Mesenchymal stem cell (in vitro differentiated cells and primary cell): ENCODE measurements at regions not wholly inside any gene's neighbourhood (a gene's known extent, or its start where the extent isn't known, plus 50 kb on each side); places are given as distances from the start of the nearest gene placed in this dataset.
A peak's percentile ranks its signal among the peaks of the same experiment; 100 is the strongest.

Experiments used
- DNase-seq: peaks from one replicate; pipeline ENCODE4 v3.0.0-alpha.2; 2013
- H2AFZ ChIP-seq: one replicate; pipeline ENCODE4 v1.6.1; 2013; ENCODE audit warnings: low read depth, mild to moderate bottlenecking, control low read depth, inconsistent platforms, low read length, moderate library complexity
- H2AK5ac ChIP-seq: 2 replicates; pipeline ENCODE4 v1.6.1; 2013; ENCODE audit warnings: low read length, moderate library complexity, mild to moderate bottlenecking, inconsistent platforms; ENCODE audit not compliant: severe bottlenecking
- H2BK120ac ChIP-seq: one replicate; pipeline ENCODE4 v1.6.1; 2013; ENCODE audit warnings: low read depth, mild to moderate bottlenecking, inconsistent platforms, low read length, moderate library complexity
- H2BK12ac ChIP-seq, 2 experiments: one replicate each; pipeline ENCODE4 v1.6.1; 2013; ENCODE audit warnings: inconsistent platforms in 2 of 2, low read length in 2 of 2, mild to moderate bottlenecking in 2 of 2, moderate library complexity in 2 of 2, control low read depth in 1 of 2
- H2BK15ac ChIP-seq: one replicate; pipeline ENCODE4 v1.6.1; 2013; ENCODE audit warnings: mild to moderate bottlenecking, low read depth, inconsistent platforms; ENCODE audit not compliant: poor library complexity, severe bottlenecking
- H2BK5ac ChIP-seq: 2 replicates; pipeline ENCODE4 v1.6.1; 2013; ENCODE audit warnings: low read depth, mild to moderate bottlenecking, low read length, control low read depth, inconsistent platforms; ENCODE audit not compliant: poor library complexity, severe bottlenecking
- H3K14ac ChIP-seq, 2 experiments: one replicate each; pipeline ENCODE4 v1.6.1; 2013; ENCODE audit warnings: inconsistent platforms in 2 of 2, low read length in 2 of 2, control low read depth in 1 of 2, mild to moderate bottlenecking in 1 of 2, moderate library complexity in 1 of 2
- H3K18ac ChIP-seq, 2 experiments: one replicate each; pipeline ENCODE4 v1.6.1; 2013; ENCODE audit warnings: inconsistent platforms in 2 of 2, low read length in 2 of 2, control low read depth in 1 of 2, low read depth in 1 of 2, mild to moderate bottlenecking in 1 of 2
- H3K23ac ChIP-seq, 2 experiments: one replicate each; pipeline ENCODE4 v1.6.1; 2013; ENCODE audit warnings: inconsistent platforms in 2 of 2, low read length in 2 of 2, mild to moderate bottlenecking in 2 of 2, moderate library complexity in 2 of 2, control low read depth in 1 of 2
- H3K27ac ChIP-seq: 2 replicates; pipeline ENCODE4 v1.5.1; 2013; ENCODE audit warnings: mild to moderate bottlenecking, moderate library complexity, low read length, control low read depth, inconsistent platforms; ENCODE audit not compliant: poor library complexity, severe bottlenecking
- H3K27me3 ChIP-seq, 2 experiments: 2 replicates each; pipeline versions ENCODE4 v1.6.1 to v1.7.0; 2013; ENCODE audit warnings: low read length in 2 of 2, mild to moderate bottlenecking in 2 of 2, moderate library complexity in 2 of 2, control low read depth in 1 of 2, inconsistent platforms in 1 of 2; ENCODE audit not compliant: control insufficient read depth in 1 of 2, insufficient read depth in 1 of 2
- H3K36me3 ChIP-seq, 2 experiments: 2 replicates each; pipeline versions ENCODE4 v1.6.1 to v1.7.0; 2013; ENCODE audit warnings: low read length in 2 of 2, control low read depth in 1 of 2, inconsistent platforms in 1 of 2, low read depth in 1 of 2, mild to moderate bottlenecking in 1 of 2; ENCODE audit not compliant: insufficient read depth in 2 of 2, control insufficient read depth in 1 of 2
- H3K4ac ChIP-seq, 2 experiments: one replicate each; pipeline ENCODE4 v1.6.1; 2013; ENCODE audit warnings: inconsistent platforms in 2 of 2, low read length in 2 of 2, mild to moderate bottlenecking in 2 of 2, moderate library complexity in 2 of 2, control low read depth in 1 of 2, low read depth in 1 of 2
- H3K4me1 ChIP-seq: 2 replicates; pipeline ENCODE4 v1.6.1; 2013; ENCODE audit warnings: low read depth, low read length, control low read depth; ENCODE audit not compliant: control insufficient read depth, insufficient read depth
- H3K4me2 ChIP-seq: 2 replicates; pipeline ENCODE4 v1.6.1; 2013; ENCODE audit warnings: low read length, mild to moderate bottlenecking, inconsistent platforms; ENCODE audit not compliant: poor library complexity, severe bottlenecking
- H3K4me3 ChIP-seq, 2 experiments: 2 replicates each; pipeline versions ENCODE4 v1.5.1 to v1.7.0; 2013; ENCODE audit warnings: low read length in 2 of 2, mild to moderate bottlenecking in 2 of 2, control low read depth in 1 of 2, low read depth in 1 of 2; ENCODE audit not compliant: insufficient read depth in 1 of 2
- H3K79me1 ChIP-seq: replicated peaks from 2 replicates; pipeline ENCODE4 v1.6.1; 2013; ENCODE audit warnings: mild to moderate bottlenecking, control low read depth, low read length, inconsistent platforms; ENCODE audit not compliant: poor library complexity, severe bottlenecking
- H3K9ac ChIP-seq: 2 replicates; pipeline ENCODE4 v1.7.0; 2013; ENCODE audit warnings: mild to moderate bottlenecking, low read length, moderate library complexity
- H3K9me3 ChIP-seq: 2 replicates; pipeline ENCODE4 v1.7.0; 2013; ENCODE audit warnings: mild to moderate bottlenecking, low read length; ENCODE audit not compliant: control insufficient read depth
- H4K8ac ChIP-seq: one replicate; pipeline ENCODE4 v1.6.1; 2013; ENCODE audit warnings: inconsistent platforms, mild to moderate bottlenecking, low read length, moderate library complexity
- H4K91ac ChIP-seq: one replicate; pipeline ENCODE4 v1.6.1; 2013; ENCODE audit warnings: mild to moderate bottlenecking, low read length, inconsistent platforms
- WGBS: methylation state at CpG from one replicate; pipeline ENCODE4 v1.1.7; 2013; ENCODE audit warnings: mixed read lengths; 5-methylcytosine and 5-hydroxymethylcytosine counted together

DNA sequence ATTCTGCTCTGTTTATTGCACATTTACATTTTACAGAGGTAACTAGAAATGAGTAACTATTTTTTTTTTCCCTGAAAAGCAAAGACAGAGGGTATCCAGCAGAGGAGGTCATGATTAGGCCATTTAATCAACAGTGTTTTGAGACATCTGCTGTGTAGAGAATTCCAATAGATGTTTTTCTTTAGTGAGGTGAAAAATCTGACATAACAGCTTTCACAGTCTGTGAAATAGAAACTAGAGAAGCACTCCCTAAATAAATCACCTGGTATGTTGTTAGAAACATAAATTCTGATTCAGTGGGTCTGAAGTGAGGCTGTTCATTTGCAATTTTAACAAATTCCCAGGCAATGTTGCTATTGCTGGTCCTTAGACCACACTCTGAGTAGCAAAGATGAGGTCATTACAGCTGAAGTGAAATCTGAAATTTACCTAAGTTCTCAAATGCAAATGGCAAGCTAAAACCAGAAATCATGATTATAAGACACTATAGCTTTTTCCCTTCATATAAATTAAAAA lies 329.2 kb upstream of the LRRC3B start:
- no peak overlapping the region for H2BK12ac ChIP-seq
- no peak overlapping the region for H3K14ac ChIP-seq
- H3K79me1 ChIP-seq = no peaks in the 10 kb centered on the region

DNA sequence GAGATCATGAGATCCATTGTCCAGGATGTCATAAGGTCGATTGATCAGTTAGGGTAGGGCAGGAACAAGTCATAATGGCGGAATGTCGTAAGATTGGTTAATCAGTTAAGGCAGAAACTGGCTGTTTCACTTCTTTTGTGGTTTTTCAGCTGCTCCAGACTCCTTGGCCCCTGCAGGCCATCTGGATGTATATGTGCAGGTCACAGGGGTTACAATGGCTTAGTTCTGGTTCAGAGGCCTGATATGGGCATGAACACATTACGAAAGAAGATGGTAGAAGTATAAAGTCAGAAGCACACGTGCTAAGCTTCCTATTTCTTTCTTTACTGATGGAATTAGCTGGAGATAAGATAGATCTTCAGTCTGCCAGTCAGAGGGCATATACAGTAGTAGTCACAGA lies 315.4 kb upstream of the LRRC3B start:
- H3K27me3 ChIP-seq = no peaks in the 10 kb centered on the region
- no peak overlapping the region for H2BK120ac ChIP-seq
- no peak overlapping the region for H3K4me2 ChIP-seq
- H3K4ac ChIP-seq = no peak overlapping the region
- H3K27ac ChIP-seq = no peak overlapping the region
- H4K8ac ChIP-seq = no peak overlapping the region
- no peak overlapping the region for H2BK12ac ChIP-seq
- H3K23ac ChIP-seq = no peak overlapping the region
- no peak overlapping the region for H3K14ac ChIP-seq
- no peak for DNase-seq
- H3K79me1 ChIP-seq = no peaks in the 10 kb centered on the region
- no peak overlapping the region for H3K9ac ChIP-seq
- peaks cover 32% of the 10 kb centered on the region for H3K9me3 ChIP-seq
- peak overlapping the region; percentile 39 for H4K91ac ChIP-seq
- H2AFZ ChIP-seq = no peak overlapping the region
- H2BK5ac ChIP-seq = no peak overlapping the region
- no peaks in the 10 kb centered on the region for H3K4me1 ChIP-seq
- H3K36me3 ChIP-seq = no peaks in the 10 kb centered on the region
- H2AK5ac ChIP-seq = no peak overlapping the region
- H3K4me3 ChIP-seq = no peak overlapping the region
- H2BK15ac ChIP-seq = no peak overlapping the region
- WGBS = 80% methylated on average over 5 of the region's 5 CpGs
- H3K18ac ChIP-seq = no peak overlapping the region

More for the DNA sequence above, 329.2 kb upstream of the LRRC3B start:
- Histone ChIP-seq H2AK5ac (no peak overlapping the region), H3K4me2 (no peak overlapping the region), H3K36me3 (no peaks in the 10 kb centered on the region), H3K9me3 (peaks cover 21% of the 10 kb centered on the region), H3K23ac (no peak overlapping the region), H2BK5ac (no peak overlapping the region), H3K9ac (no peak overlapping the region), H2AFZ (no peak overlapping the region), H4K91ac (no peak overlapping the region), H3K4ac (no peak overlapping the region), H3K27ac (no peak overlapping the region), H3K27me3 (no peaks in the 10 kb centered on the region), H3K4me3 (no peak overlapping the region), H2BK15ac (no peak overlapping the region), H2BK120ac (no peak overlapping the region), H3K4me1 (no peaks in the 10 kb centered on the region), H4K8ac (no peak overlapping the region), H3K18ac (no peak overlapping the region)
- DNase-seq = no peak

DNA sequence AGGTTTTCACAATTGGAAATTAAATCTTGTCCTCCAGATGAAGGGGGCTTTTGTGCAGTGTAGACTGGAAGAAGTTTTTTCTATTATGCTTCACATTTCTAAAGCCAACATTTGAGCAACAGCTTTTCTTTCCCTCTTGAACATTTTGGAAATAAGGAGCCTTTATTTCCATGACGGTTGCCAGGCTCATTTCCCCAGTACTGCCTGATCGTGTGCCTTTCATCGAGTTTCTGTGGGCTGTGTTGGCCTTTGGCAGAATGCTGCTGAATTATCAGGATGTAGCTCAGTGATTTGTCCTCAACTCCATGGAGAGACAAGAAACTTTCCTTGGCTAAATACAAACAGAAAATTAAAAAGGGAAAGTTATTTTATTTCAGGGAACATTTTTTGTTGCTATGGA lies 314.8 kb upstream of the LRRC3B start:
- H3K23ac ChIP-seq = no peak overlapping the region
- no peak overlapping the region for H2BK12ac ChIP-seq
- no peak overlapping the region for H2AFZ ChIP-seq
- DNase-seq = no peak
- no peak overlapping the region for H3K27ac ChIP-seq
- no peak overlapping the region for H3K18ac ChIP-seq
- peaks cover 27% of the 10 kb centered on the region for H3K9me3 ChIP-seq
- H3K79me1 ChIP-seq = no peaks in the 10 kb centered on the region
- no peak overlapping the region for H2BK15ac ChIP-seq
- H3K4me2 ChIP-seq = no peak overlapping the region
- H2AK5ac ChIP-seq = no peak overlapping the region
- no peak overlapping the region for H3K9ac ChIP-seq
- no peak overlapping the region for H4K8ac ChIP-seq
- 75% methylated on average over 3 of the region's 3 CpGs for whole genome bisulfite sequencing
- H3K14ac ChIP-seq = no peak overlapping the region
- no peaks in the 10 kb centered on the region for H3K4me1 ChIP-seq
- H2BK120ac ChIP-seq = no peak overlapping the region
- H3K36me3 ChIP-seq = no peaks in the 10 kb centered on the region
- no peak overlapping the region for H4K91ac ChIP-seq
- H3K4ac ChIP-seq = no peak overlapping the region
- no peak overlapping the region for H3K4me3 ChIP-seq
- H2BK5ac ChIP-seq = no peak overlapping the region
- no peaks in the 10 kb centered on the region for H3K27me3 ChIP-seq

DNA sequence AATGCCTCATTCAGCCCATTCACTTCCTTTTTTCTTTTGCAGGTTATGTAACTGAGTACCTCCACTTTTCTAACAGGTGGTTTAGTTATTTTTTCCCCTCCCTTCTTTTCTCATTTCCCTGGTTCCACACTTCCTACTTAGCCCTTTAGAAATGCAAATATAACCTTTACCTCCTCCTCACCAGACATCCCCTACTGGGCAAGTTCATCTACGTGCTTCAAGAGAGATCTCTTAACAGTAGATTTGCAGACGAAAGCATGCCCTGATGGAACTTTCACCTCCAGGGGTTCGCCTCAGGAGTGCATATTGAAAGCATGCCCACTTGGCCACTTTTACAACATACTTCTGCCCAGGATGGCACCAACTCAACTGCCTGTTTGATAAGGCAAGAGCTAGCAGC lies 314.1 kb upstream of the LRRC3B start:
- Histone ChIP-seq H4K8ac (no peak overlapping the region), H3K18ac (no peak overlapping the region), H3K4me3 (no peak overlapping the region), H3K4me1 (no peaks in the 10 kb centered on the region), H3K9ac (no peak overlapping the region), H3K36me3 (no peaks in the 10 kb centered on the region), H2BK15ac (no peak overlapping the region), H2AFZ (no peak overlapping the region), H3K27me3 (no peaks in the 10 kb centered on the region), H4K91ac (no peak overlapping the region), H3K27ac (no peak overlapping the region), H3K23ac (no peak overlapping the region), H2AK5ac (no peak overlapping the region), H3K4ac (no peak overlapping the region), H2BK120ac (no peak overlapping the region), H3K14ac (no peak overlapping the region), H3K4me2 (no peak overlapping the region), H2BK12ac (no peak overlapping the region), H2BK5ac (no peak overlapping the region), H3K9me3 (peaks cover 20% of the 10 kb centered on the region), H3K79me1 (no peaks in the 10 kb centered on the region)
- whole genome bisulfite sequencing = 61% methylated on average over 3 of the region's 3 CpGs
- DNase-seq = no peak
